HCT116 (cell line): ENCODE measurements at regions not wholly inside any gene's neighbourhood (a gene's known extent, or its start where the extent isn't known, plus 50 kb on each side); places are given as distances from the start of the nearest gene placed in this dataset.
A peak's percentile ranks its signal among the peaks of the same experiment; 100 is the strongest.

Source experiments
- ATAC-seq: fragments of 200-7000 bp; cut with Tn5 transposase; 2 replicates; pipeline ENCODE4 v1.9.1; 2020; ENCODE audit warnings: mild to moderate bottlenecking, moderate library complexity
- BruUV-seq: library from RNA; stranded (reverse); fragments of 400-500 nt; replicated peaks from 2 replicates; lab custom pipeline; 2021; lab: Mats Ljungman, UMichigan
- CTCF ChIA-PET: fragments of 300-600 bp; sonication (Branson Sonifier 250); formaldehyde crosslinking; loops from one replicate; lab custom pipeline; 2021; ENCODE audit warnings: antibody characterized with exemption; lab: Charles Lee
- POLR2A ChIA-PET: fragments of 300-600, 350-600 bp; sonication (Branson Sonifier 250); formaldehyde crosslinking; loops from one replicate; lab custom pipeline; 2021; ENCODE audit warnings: antibody characterized with exemption; lab: Charles Lee
- RAD21 ChIA-PET, 2 experiments: fragments of 300-600 bp; sonication (Branson Sonifier 250); formaldehyde crosslinking; loops; one replicate each; lab custom pipeline; 2023; ENCODE audit warnings: low total read pairs in 2 of 2; ENCODE audit not compliant: uncharacterized antibody in 2 of 2, unreplicated experiment in 2 of 2, low non-redundant PET in 1 of 2; lab: Charles Lee
- DNase-seq: peaks from one replicate; pipeline ENCODE4 v3.0.0-alpha.2; 2010; ENCODE audit warnings: low read depth, low spot score
- H2AFZ ChIP-seq: fragments of 200-600 bp; shearing (Covaris generic), sonication (generic); 2 replicates; pipeline ENCODE4 v1.6.1; 2017; ENCODE audit warnings: low read depth, mixed run types, mixed read lengths, antibody characterized with exemption, low read length; ENCODE audit not compliant: poor library complexity, severe bottlenecking
- H3K27ac ChIP-seq: 2 replicates; pipeline ENCODE4 v1.5.1; 2012; ENCODE audit warnings: low read depth, low read length
- H3K27me3 ChIP-seq: fragments of 200-600 bp; sonication (generic); 2 replicates; pipeline ENCODE4 v1.6.1; 2016; ENCODE audit warnings: mixed run types, low read length, mixed read lengths; ENCODE audit not compliant: insufficient read depth
- H3K36me3 ChIP-seq, 2 experiments: fragments of 200-500 bp in 1 of 2; fragments of 200-600 bp in 1 of 2; sonication (Bioruptor generic) in 1 of 2; sonication (generic) in 1 of 2; 2 replicates each; pipeline versions ENCODE4 v1.5.1 to v1.6.1; 2014 to 2016; ENCODE audit warnings: low read length in 2 of 2, inconsistent platforms in 1 of 2, mixed read lengths in 1 of 2, mixed run types in 1 of 2; ENCODE audit not compliant: insufficient read depth in 2 of 2, control insufficient read depth in 1 of 2
- H3K4me1 ChIP-seq, 2 experiments: fragments of 200-600 bp in 1 of 2; sonication (generic) in 1 of 2; 2 replicates each; pipeline versions ENCODE4 v1.5.1 to v1.6.1; 2012 to 2017; ENCODE audit warnings: low read length in 2 of 2, inconsistent platforms in 1 of 2, mild to moderate bottlenecking in 1 of 2, mixed read lengths in 1 of 2, mixed run types in 1 of 2, moderate library complexity in 1 of 2; ENCODE audit not compliant: insufficient read depth in 2 of 2, control insufficient read depth in 1 of 2
- H3K4me2 ChIP-seq: fragments of 200-600 bp; sonication (generic); 2 replicates; pipeline ENCODE4 v1.6.1; 2017; ENCODE audit warnings: mixed run types, low read length, mixed read lengths
- H3K4me3 ChIP-seq, 2 experiments: fragments of 200-600 bp in 1 of 2; sonication (generic) in 1 of 2; replicated peaks in 1 of 2; 2 replicates each; pipeline ENCODE4 v1.5.1; 2011 to 2016; ENCODE audit warnings: low read length in 2 of 2, control low read depth in 1 of 2, low read depth in 1 of 2, mild to moderate bottlenecking in 1 of 2, mixed read lengths in 1 of 2, mixed run types in 1 of 2
- H3K79me2 ChIP-seq: fragments of 200-600 bp; sonication (generic); 2 replicates; pipeline ENCODE4 v1.6.1; 2017; ENCODE audit warnings: mild to moderate bottlenecking, mixed run types, low read length, moderate library complexity, mixed read lengths; ENCODE audit not compliant: insufficient read depth
- H3K9ac ChIP-seq: fragments of 200-600 bp; sonication (generic); 2 replicates; pipeline ENCODE4 v1.6.1; 2016; ENCODE audit warnings: low read length, mixed read lengths
- H3K9me2 ChIP-seq: fragments of 200-600 bp; sonication (generic), shearing (Covaris generic); 2 replicates; pipeline ENCODE4 v1.6.1; 2017; ENCODE audit warnings: mixed run types, mild to moderate bottlenecking, moderate library complexity; ENCODE audit not compliant: insufficient read depth
- H3K9me3 ChIP-seq, 2 experiments: fragments of 200-500 bp in 1 of 2; fragments of 200-600 bp in 1 of 2; sonication (Bioruptor generic) in 1 of 2; sonication (generic) in 1 of 2; 2 replicates each; pipeline ENCODE4 v1.6.1; 2014 to 2017; ENCODE audit warnings: low read length in 2 of 2, mixed read lengths in 2 of 2, inconsistent platforms in 1 of 2, low read depth in 1 of 2, mild to moderate bottlenecking in 1 of 2, mixed run types in 1 of 2, moderate library complexity in 1 of 2; ENCODE audit not compliant: control insufficient read depth in 1 of 2, insufficient read depth in 1 of 2
- H4K20me1 ChIP-seq: fragments of 200-600 bp; sonication (generic), shearing (Covaris generic); 2 replicates; pipeline ENCODE4 v1.6.1; 2017; ENCODE audit warnings: mixed run types, mild to moderate bottlenecking, moderate library complexity; ENCODE audit not compliant: insufficient read depth
- CBX3 ChIP-seq: IDR thresholded peaks from 2 replicates; pipeline ENCODE4 v1.6.1; 2012; ENCODE audit warnings: low read depth
- CEBPB ChIP-seq: IDR thresholded peaks from 2 replicates; pipeline ENCODE4 v1.6.1; 2012; ENCODE audit warnings: low read depth
- CTCF ChIP-seq, 3 experiments: fragments of 200-600 bp in 1 of 3; sonication (generic) in 1 of 3; IDR thresholded peaks in 2 of 3; conservative IDR thresholded peaks in 1 of 3; 2 replicates each; pipeline ENCODE4 v1.5.1; 2012 to 2017; ENCODE audit warnings: low read depth in 2 of 3, low read length in 2 of 3, antibody characterized with exemption in 1 of 3, borderline replicate concordance in 1 of 3, control low read depth in 1 of 3, mild to moderate bottlenecking in 1 of 3, mixed read lengths in 1 of 3, mixed run types in 1 of 3, moderate library complexity in 1 of 3; ENCODE audit not compliant: insufficient read depth in 1 of 3
- JUND ChIP-seq: IDR thresholded peaks from 2 replicates; pipeline ENCODE4 v1.6.1; 2012
- POLR2AphosphoS5 ChIP-seq: IDR thresholded peaks from 2 replicates; pipeline ENCODE4 v1.6.1; 2011; ENCODE audit warnings: mild to moderate bottlenecking, low read depth, low read length, moderate library complexity
- TCF7L2 ChIP-seq: IDR thresholded peaks from 2 replicates; pipeline ENCODE4 v1.7.0; 2011; ENCODE audit warnings: borderline replicate concordance, inconsistent platforms; ENCODE audit not compliant: insufficient read depth, insufficient read length; ENCODE audit errors: extremely low read depth
- YY1 ChIP-seq: IDR thresholded peaks from 2 replicates; pipeline ENCODE4 v1.6.1; 2011; ENCODE audit warnings: low read length, low read depth, moderate library complexity, mild to moderate bottlenecking; ENCODE audit not compliant: insufficient replicate concordance; ENCODE audit errors: extremely low read depth
- intact Hi-C: fragments of 100-400 bp; cut with micrococcal nuclease; formaldehyde crosslinking; loops from 2 replicates; pipeline ENCODE4 v1.10.0; 2022

GRCh38 chr16:85514295-85514597 lies 98.9 kb upstream of the GSE1 start:
- no peak for ATAC-seq
- peak overlapping the region; percentile 87 for H3K4me2 ChIP-seq
- H3K9me3 ChIP-seq, result no peaks in the 10 kb centered on the region
- peaks cover 34 to 39% of the 10 kb centered on the region in 2 experiments for H3K4me1 ChIP-seq
- H3K9me2 ChIP-seq, result no peaks in the 10 kb centered on the region
- H3K4me3 ChIP-seq, result peak overlapping the region in 1 of 2 experiments; percentile 50; a peak in 2 of 4 replicates
- TF ChIP-seq CEBPB (no peak), CTCF (IDR thresholded peaks at IDR 0.05 in 2 of 3, conservative IDR thresholded peaks at IDR 0.05 in 1 of 3; ENCODE audit: borderline replicate concordance in 1 of 3, insufficient read depth in 1 of 3, low read depth in 2 of 3, low read length in 2 of 3) (no peak), POLR2AphosphoS5 (peak; percentile 9; the same call in 1 of the 2 replicates), JUND (no peak)
- no peak overlapping the region for H2AFZ ChIP-seq
- H3K36me3 ChIP-seq, result no peaks in the 10 kb centered on the region
- intact Hi-C loops, result no loop called here
- H3K9ac ChIP-seq, result peak overlapping the region; percentile 60
- no peak for DNase-seq
- ChIA-PET RAD21 (interaction anchor here (1.0 to 2.1 kb wide), 4 partner anchors 22 to 101 kb away, joined by 3 to 10 read pairs (median 6); no protein-coding TSS in a partner anchor), POLR2A (interaction anchor here (0.8 to 1.4 kb wide), 2 partner anchors 9 to 96 kb away, joined by 3 to 5 read pairs; no protein-coding TSS in a partner anchor), CTCF (interaction anchor here (0.7 to 3.1 kb wide), 6 partner anchors 23 to 226 kb away, joined by 3 to 33 read pairs (median 6); no protein-coding TSS in a partner anchor)
- H4K20me1 ChIP-seq, result no peaks in the 10 kb centered on the region
- H3K27me3 ChIP-seq, result no peaks in the 10 kb centered on the region
- peak overlapping the region; percentile 81 for H3K27ac ChIP-seq
- BruUV-seq, result no TSS peak
- H3K79me2 ChIP-seq, result no peaks in the 10 kb centered on the region

- ATAC-seq, result peak; percentile 82
- Histone ChIP-seq H3K4me3 (peak overlapping the region; percentile 17 to 50), H3K4me2 (peak overlapping the region; percentile 87), H3K9me3 (no peaks in the 10 kb centered on the region), H3K9me2 (no peaks in the 10 kb centered on the region), H3K27me3 (no peaks in the 10 kb centered on the region), H2AFZ (no peak overlapping the region), H3K9ac (peak overlapping the region; percentile 60), H3K4me1 (peaks cover 34 to 39% of the 10 kb centered on the region in 2 experiments), H3K36me3 (no peaks in the 10 kb centered on the region), H3K79me2 (no peaks in the 10 kb centered on the region), H3K27ac (peak overlapping the region; percentile 81), H4K20me1 (no peaks in the 10 kb centered on the region)
- intact Hi-C loops, result no loop called here
- no TSS peak for BruUV-seq
- ChIA-PET POLR2A (interaction anchor here (0.8 to 1.4 kb wide), 2 partner anchors 9 to 96 kb away, joined by 3 to 5 read pairs; no protein-coding TSS in a partner anchor), CTCF (interaction anchor here (0.7 to 3.1 kb wide), 6 partner anchors 23 to 227 kb away, joined by 3 to 33 read pairs (median 6); no protein-coding TSS in a partner anchor), RAD21 (interaction anchor here (1.0 to 2.1 kb wide), 4 partner anchors 23 to 101 kb away, joined by 3 to 10 read pairs (median 6); no protein-coding TSS in a partner anchor)
- TF ChIP-seq CBX3 (no peak), TCF7L2 (peak; percentile 76), POLR2AphosphoS5 (peak; percentile 47), YY1 (no peak), CEBPB (no peak)
- peak; percentile 81 for DNase-seq
These were observed 98.4 kb upstream of the GSE1 start for GRCh38 chr16:85514598-85515318.
